HCT116 (cell line): ENCODE measurements at regions not wholly inside any gene's neighbourhood (a gene's known extent, or its start where the extent isn't known, plus 50 kb on each side); places are given as distances from the start of the nearest gene placed in this dataset.

ENCODE experiments used
- CTCF ChIP-seq, 3 experiments: fragments of 200-600 bp in 1 of 3; sonication (generic) in 1 of 3; IDR thresholded peaks in 2 of 3; conservative IDR thresholded peaks in 1 of 3; 2 replicates each; pipeline ENCODE4 v1.5.1; 2012 to 2017; ENCODE audit warnings: low read depth in 2 of 3, low read length in 2 of 3, antibody characterized with exemption in 1 of 3, borderline replicate concordance in 1 of 3, control low read depth in 1 of 3, mild to moderate bottlenecking in 1 of 3, mixed read lengths in 1 of 3, mixed run types in 1 of 3, moderate library complexity in 1 of 3; ENCODE audit not compliant: insufficient read depth in 1 of 3
- SRF ChIP-seq: IDR thresholded peaks from 2 replicates; pipeline ENCODE4 v1.6.1; 2012; ENCODE audit warnings: low read depth
- ZBTB33 ChIP-seq: IDR thresholded peaks from 2 replicates; pipeline ENCODE4 v1.6.1; 2011; ENCODE audit warnings: mild to moderate bottlenecking, low read length, moderate library complexity; ENCODE audit not compliant: insufficient replicate concordance; ENCODE audit errors: extremely low read depth

- TF ChIP-seq ZBTB33 (no peak), CTCF (IDR thresholded peaks at IDR 0.05 in 2 of 3, conservative IDR thresholded peaks at IDR 0.05 in 1 of 3; ENCODE audit: borderline replicate concordance in 1 of 3, insufficient read depth in 1 of 3, low read depth in 2 of 3, low read length in 2 of 3) (no peak), SRF (no peak)
Observed at GRCh38 chr4:145375416-145375815, 106.2 kb upstream of the SMAD1 start.
